ENCODE measurements at regions not wholly inside any gene's neighbourhood (a gene's known extent, or its start where the extent isn't known, plus 50 kb on each side); places are given as distances from the start of the nearest gene placed in this dataset.

DNA sequence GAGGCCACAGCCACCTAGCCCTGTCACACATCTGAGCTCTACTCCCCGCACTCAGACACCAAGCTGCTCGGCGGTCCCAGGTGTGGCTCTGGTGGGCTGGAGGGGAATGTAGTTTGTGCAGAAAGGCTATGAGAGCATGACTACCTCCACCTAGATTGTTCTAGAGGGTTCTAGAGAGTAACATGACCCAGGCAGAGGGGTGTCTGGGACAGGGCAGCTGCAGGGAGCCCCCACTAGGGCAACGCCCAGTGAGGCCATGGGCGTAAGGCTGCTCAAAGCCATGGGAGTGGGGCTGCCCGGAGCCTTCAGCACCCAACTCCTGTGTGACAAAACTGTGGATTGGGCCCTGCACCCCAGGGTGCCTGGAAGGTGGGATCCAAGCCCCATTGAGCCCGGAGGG, 511.4 kb upstream of the MYT1L start:
- Histone ChIP-seq H3K4me1 (peaks cover 0 to 11% (median 0%) of the 10 kb centered on the region in 6 donors), H3K4me3 (no peak overlapping the region), H3K27me3 (replicated peaks in 1 of 7) (peaks cover 0 to 11% (median 0%) of the 10 kb centered on the region in 7 donors), H3K36me3 (no peaks in the 10 kb centered on the region), H3K9me3 (no peaks in the 10 kb centered on the region), H3K27ac (no peak overlapping the region)
- TF ChIP-seq POLR2AphosphoS5 (IDR thresholded peaks at IDR 0.05) = no peak
- TF ChIP-seq, protein P1, sequence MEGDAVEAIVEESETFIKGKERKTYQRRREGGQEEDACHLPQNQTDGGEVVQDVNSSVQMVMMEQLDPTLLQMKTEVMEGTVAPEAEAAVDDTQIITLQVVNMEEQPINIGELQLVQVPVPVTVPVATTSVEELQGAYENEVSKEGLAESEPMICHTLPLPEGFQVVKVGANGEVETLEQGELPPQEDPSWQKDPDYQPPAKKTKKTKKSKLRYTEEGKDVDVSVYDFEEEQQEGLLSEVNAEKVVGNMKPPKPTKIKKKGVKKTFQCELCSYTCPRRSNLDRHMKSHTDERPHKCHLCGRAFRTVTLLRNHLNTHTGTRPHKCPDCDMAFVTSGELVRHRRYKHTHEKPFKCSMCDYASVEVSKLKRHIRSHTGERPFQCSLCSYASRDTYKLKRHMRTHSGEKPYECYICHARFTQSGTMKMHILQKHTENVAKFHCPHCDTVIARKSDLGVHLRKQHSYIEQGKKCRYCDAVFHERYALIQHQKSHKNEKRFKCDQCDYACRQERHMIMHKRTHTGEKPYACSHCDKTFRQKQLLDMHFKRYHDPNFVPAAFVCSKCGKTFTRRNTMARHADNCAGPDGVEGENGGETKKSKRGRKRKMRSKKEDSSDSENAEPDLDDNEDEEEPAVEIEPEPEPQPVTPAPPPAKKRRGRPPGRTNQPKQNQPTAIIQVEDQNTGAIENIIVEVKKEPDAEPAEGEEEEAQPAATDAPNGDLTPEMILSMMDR (IDR thresholded peaks at IDR 0.05 in 8 of 11, conservative IDR thresholded peaks at IDR 0.05 in 3 of 11) = no peak
- TF ChIP-seq POLR2A (IDR thresholded peaks at IDR 0.05) = no peak
- WGBS, 5 donors = 87 to 97% (median 93%) methylated on average over 6 to 7 of the region's 7 CpGs
- intact Hi-C loops (cut with DNase I; ENCODE audit: low total_unique reads) = no loop called here
- DNase-seq = peak; percentile 50

DNA sequence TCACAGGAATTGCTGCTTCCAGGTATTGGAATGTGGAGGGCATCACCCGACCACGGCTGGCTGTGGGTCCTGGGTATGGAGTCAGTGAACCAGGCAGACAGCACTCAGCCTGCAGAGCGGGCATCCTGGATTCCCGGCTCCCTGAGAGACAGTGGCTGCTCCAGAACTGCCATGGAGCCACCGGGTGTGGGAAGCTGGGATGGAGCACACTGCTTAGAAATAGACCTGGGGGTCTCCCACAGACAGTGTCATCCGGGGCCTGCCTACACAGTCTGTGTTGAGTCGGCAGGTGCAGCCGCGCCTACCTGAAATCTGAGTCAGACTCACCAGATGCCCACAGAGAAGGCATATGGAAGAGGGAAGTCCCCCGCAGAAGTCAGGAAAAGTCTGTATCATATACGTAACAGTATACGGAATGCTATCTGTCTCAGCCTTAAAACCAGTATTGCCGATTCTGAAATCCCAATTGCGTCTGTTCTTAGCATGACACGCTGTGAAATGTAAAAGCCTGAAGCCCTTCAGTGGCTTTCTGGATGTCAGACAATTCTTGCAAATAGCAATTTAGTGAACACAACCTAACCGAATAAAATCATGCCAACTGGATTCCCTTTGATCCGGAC, 509.7 kb upstream of the MYT1L start:
- 91 to 94% (median 94%) methylated on average over 17 of the region's 17 CpGs for WGBS, 5 donors
- no peak for TF ChIP-seq POLR2AphosphoS5 (IDR thresholded peaks at IDR 0.05)
- TF ChIP-seq, protein P1 (IDR thresholded peaks at IDR 0.05 in 8 of 11, conservative IDR thresholded peaks at IDR 0.05 in 3 of 11) = no peak
- TF ChIP-seq POLR2A (IDR thresholded peaks at IDR 0.05) = no peak
- Histone ChIP-seq H3K9me3 (no peaks in the 10 kb centered on the region), H3K27me3 (replicated peaks in 1 of 7) (peaks cover 0 to 6% (median 0%) of the 10 kb centered on the region in 7 donors), H3K36me3 (no peaks in the 10 kb centered on the region), H3K4me3 (no peak overlapping the region), H3K27ac (no peak overlapping the region), H3K4me1 (no peaks in the 10 kb centered on the region)
- DNase-seq = peak; percentile 47
- intact Hi-C loops (cut with DNase I; ENCODE audit: low total_unique reads) = no loop called here

DNA sequence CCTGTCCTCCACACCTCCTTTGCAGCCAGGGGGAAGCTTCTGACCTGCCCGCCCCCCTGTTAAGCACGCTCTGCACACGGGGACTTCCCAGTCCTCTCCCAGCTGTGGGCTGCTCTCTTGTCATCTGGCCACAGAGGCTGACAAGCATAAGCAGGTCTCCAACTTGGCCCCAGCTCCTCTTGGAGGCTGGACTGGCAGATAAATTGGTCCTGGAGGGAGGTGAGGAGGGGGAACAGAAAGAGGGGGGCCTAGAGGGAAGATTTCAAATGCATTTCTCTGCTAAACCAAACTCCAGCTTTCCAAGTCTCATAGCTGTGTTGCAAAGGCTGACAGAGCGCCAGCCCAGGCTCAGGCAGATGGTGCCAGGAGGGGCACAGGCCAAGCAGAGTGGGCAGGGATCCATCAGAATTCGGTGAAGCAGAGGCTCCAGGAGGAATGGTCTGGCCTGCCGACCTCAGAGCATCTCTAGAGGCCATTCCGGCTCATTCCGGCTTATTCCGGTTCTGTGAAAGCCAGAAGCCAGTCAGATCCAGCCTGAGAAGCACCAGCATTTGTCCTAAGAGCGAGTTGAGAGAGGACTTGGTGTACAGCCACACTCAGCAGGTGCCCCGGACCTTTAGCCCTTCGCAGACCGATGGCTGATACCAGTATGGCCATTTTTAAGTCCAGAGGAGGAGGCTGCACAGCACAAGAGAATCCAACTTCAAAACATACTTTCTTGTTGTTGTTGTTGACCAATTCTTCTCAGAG, 508.9 kb upstream of the MYT1L start:
- Histone ChIP-seq H3K27me3 (replicated peaks in 1 of 7) (peaks cover 0 to 6% (median 0%) of the 10 kb centered on the region in 7 donors), H3K4me1 (no peaks in the 10 kb centered on the region), H3K4me3 (no peak overlapping the region), H3K36me3 (no peaks in the 10 kb centered on the region), H3K9me3 (no peaks in the 10 kb centered on the region), H3K27ac (no peak overlapping the region)
- WGBS, 5 donors = 74 to 86% (median 82%) methylated on average over 13 of the region's 13 CpGs
- TF ChIP-seq, protein P1 (IDR thresholded peaks at IDR 0.05 in 8 of 11, conservative IDR thresholded peaks at IDR 0.05 in 3 of 11) = no peak
- TF ChIP-seq POLR2AphosphoS5 (IDR thresholded peaks at IDR 0.05) (no peak), POLR2A (IDR thresholded peaks at IDR 0.05) (no peak)
- intact Hi-C loops (cut with DNase I; ENCODE audit: low total_unique reads) = no loop called here
- DNase-seq = peak; percentile 46

DNA sequence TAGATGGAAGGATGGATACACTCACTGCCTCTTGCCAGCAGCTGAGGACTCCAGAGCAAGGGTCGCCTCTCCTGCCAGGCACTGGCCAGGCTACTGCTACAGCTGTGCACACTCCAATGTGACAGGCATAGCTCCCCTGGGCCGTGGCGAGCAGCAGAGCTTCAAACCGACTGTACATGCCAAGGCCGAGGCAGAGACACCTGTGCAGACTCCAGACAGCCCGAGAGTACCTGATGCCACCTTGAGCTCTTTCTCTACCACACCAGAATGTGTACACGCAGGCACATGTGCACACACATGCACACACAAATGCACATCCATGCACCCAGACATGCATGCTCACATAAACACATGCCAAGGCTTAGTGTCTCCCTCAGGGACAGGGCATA, 508.3 kb upstream of the MYT1L start:
- Histone ChIP-seq H3K27me3 (replicated peaks in 1 of 7) (peaks cover 0 to 6% (median 0%) of the 10 kb centered on the region in 7 donors), H3K27ac (no peak overlapping the region), H3K36me3 (no peaks in the 10 kb centered on the region), H3K4me1 (no peaks in the 10 kb centered on the region), H3K4me3 (no peak overlapping the region), H3K9me3 (no peaks in the 10 kb centered on the region)
- 71 to 84% (median 79%) methylated on average over 7 of the region's 7 CpGs for WGBS, 5 donors
- intact Hi-C loops (cut with DNase I; ENCODE audit: low total_unique reads) = no loop called here
- no peak for TF ChIP-seq POLR2A (IDR thresholded peaks at IDR 0.05)
- TF ChIP-seq, protein P1 (IDR thresholded peaks at IDR 0.05 in 8 of 11, conservative IDR thresholded peaks at IDR 0.05 in 3 of 11) = no peak
- no peak for TF ChIP-seq POLR2AphosphoS5 (IDR thresholded peaks at IDR 0.05)
- peak; percentile 51 for DNase-seq

Data from spleen (tissue), 11 donors.